GM12891 (cell line): ENCODE measurements at regions not wholly inside any gene's neighbourhood (a gene's known extent, or its start where the extent isn't known, plus 50 kb on each side); places are given as distances from the start of the nearest gene placed in this dataset.
"Not testable (repeated sequence)": the region's sequence is repeated elsewhere in the genome, so short reads cannot be mapped to it uniquely, and the experiment has no call there.

Experiments
- DNase-seq: peaks from one replicate; pipeline ENCODE4 v3.0.0; 2011; ENCODE audit warnings: low spot score; ENCODE audit not compliant: insufficient read length
- FAIRE-seq: peaks from 2 replicates; lab custom pipeline; 2011; peaks lifted over from hg19 to GRCh38; lab: Jason Lieb, UNC
- PAX5 ChIP-seq: IDR thresholded peaks from 2 replicates; pipeline ENCODE4 v1.6.1; 2011; ENCODE audit warnings: low read length, moderate library complexity, mild to moderate bottlenecking; ENCODE audit not compliant: insufficient read depth, severe bottlenecking
- POLR2A ChIP-seq: IDR thresholded peaks from 2 replicates; pipeline ENCODE4 v1.6.1; 2011; ENCODE audit warnings: low read depth, low read length, control low read depth
- POLR2AphosphoS5 ChIP-seq: IDR thresholded peaks from 2 replicates; pipeline ENCODE4 v1.6.1; 2011; ENCODE audit warnings: low read depth, low read length, control low read depth
- POU2F2 ChIP-seq: IDR thresholded peaks from 2 replicates; pipeline ENCODE4 v1.6.1; 2011; ENCODE audit warnings: low read depth, mild to moderate bottlenecking, control low read depth, low read length, moderate library complexity
- SPI1 ChIP-seq: IDR thresholded peaks from 2 replicates; pipeline ENCODE4 v1.6.1; 2011; ENCODE audit warnings: low read depth, low read length, control low read depth
- TAF1 ChIP-seq: IDR thresholded peaks from 2 replicates; pipeline ENCODE4 v1.6.1; 2011; ENCODE audit warnings: low read depth, low read length, control low read depth

- no peak for FAIRE-seq
- DNase-seq, result no peak
- TF ChIP-seq SPI1 (no peak), POLR2A (no peak)
These were observed 353.7 kb upstream of the SGO1 start for GRCh38 chr3:20539666-20540065.

GRCh38 chr3:20537234-20537633 lies 351.2 kb upstream of the SGO1 start:
- TF ChIP-seq PAX5 (no peak), POLR2AphosphoS5 (no peak), SPI1 (no peak), TAF1 (no peak), POLR2A (no peak), POU2F2 (no peak)
- FAIRE-seq (no peak), DNase-seq (no peak)

- TF ChIP-seq POLR2AphosphoS5 (no peak), SPI1 (no peak), POU2F2 (no peak), POLR2A (no peak), TAF1 (no peak), PAX5 (no peak)
- DNase-seq (no peak), FAIRE-seq (no peak)
These were observed 343.9 kb upstream of the SGO1 start for GRCh38 chr3:20529911-20530310.

DNA sequence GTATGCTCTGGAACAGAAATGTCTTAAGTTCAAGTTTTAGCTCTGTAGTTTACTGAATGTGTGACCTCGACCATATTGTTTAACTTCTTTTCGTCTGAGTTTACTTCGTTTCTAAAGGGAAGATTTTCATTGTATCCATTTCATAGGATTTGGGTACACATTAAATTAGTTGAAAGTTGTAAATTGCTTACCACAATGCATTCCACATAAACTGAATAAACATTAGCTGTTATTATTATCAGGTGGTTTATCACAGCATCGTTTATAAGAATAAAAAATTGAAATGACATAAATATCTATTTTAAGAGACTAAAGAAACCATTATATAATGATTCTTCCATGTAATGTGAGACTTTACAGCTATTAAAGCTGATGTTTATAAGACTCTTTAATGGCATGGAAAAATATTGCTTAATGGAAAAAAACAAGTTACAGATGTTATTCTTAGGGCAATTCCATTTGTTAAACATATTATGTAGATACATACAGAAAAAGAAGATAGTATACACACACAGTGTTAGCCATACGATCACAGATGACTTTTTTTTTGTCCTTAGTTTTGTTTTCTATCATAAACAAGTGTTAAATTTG lies 342.3 kb upstream of the SGO1 start:
- FAIRE-seq (no peak), DNase-seq (no peak)
- TF ChIP-seq TAF1 (no peak), SPI1 (no peak), POLR2A (no peak), POU2F2 (no peak), POLR2AphosphoS5 (no peak), PAX5 (no peak)

GRCh38 chr3:20527368-20527767 lies 341.4 kb upstream of the SGO1 start:
- TF ChIP-seq PAX5 (no peak), POLR2A (no peak), POU2F2 (no peak), SPI1 (no peak), POLR2AphosphoS5 (no peak), TAF1 (no peak)
- DNase-seq (no peak), FAIRE-seq (no peak)

GRCh38 chr3:20524328-20524727 lies 338.3 kb upstream of the SGO1 start:
- FAIRE-seq (no peak), DNase-seq (no peak)
- TF ChIP-seq POLR2AphosphoS5 (no peak), TAF1 (no peak), POU2F2 (no peak), POLR2A (no peak), SPI1 (no peak), PAX5 (no peak)

GRCh38 chr3:20523293-20523692 lies 337.3 kb upstream of the SGO1 start:
- TF ChIP-seq TAF1 (no peak), POLR2A (no peak), POLR2AphosphoS5 (no peak), PAX5 (no peak), SPI1 (no peak), POU2F2 (no peak)
- DNase-seq (no peak), FAIRE-seq (no peak)

GRCh38 chr3:20517316-20517715 lies 331.3 kb upstream of the SGO1 start:
- not testable (repeated sequence) for FAIRE-seq, DNase-seq

- TF ChIP-seq SPI1 (no peak), PAX5 (no peak), POLR2A (no peak), POLR2AphosphoS5 (no peak), POU2F2 (no peak), TAF1 (no peak)
- no peak for DNase-seq
- FAIRE-seq, result no peak
These were observed 330.3 kb upstream of the SGO1 start for GRCh38 chr3:20516311-20516710.

DNA sequence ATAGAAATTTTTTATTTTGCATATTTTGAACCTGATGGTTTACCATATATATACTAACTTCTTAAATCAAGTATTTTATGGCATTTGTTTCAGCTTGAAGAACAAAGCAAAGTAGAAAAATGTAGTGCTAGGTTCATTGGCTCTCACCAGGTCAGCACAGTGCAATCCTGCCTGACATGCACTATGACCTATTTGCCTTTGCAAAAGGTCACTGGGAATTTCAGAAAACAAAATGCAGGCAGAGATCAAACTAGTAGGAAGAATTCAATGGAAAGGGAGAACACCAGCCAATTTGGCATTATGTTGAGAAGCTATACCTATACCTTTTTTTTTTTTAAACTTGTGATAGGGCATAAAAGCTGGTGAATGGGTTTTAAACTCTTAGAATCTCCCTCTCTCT lies 329.8 kb upstream of the SGO1 start:
- DNase-seq (no peak), FAIRE-seq (no peak)
- no peak for TF ChIP-seq PAX5
